IPS-18c (cell line): ENCODE measurements at regions not wholly inside any gene's neighbourhood (a gene's known extent, or its start where the extent isn't known, plus 50 kb on each side); places are given as distances from the start of the nearest gene placed in this dataset.

Experiments
- H3K4me3 ChIP-seq: 2 replicates; pipeline ENCODE4 v1.7.0; 2013; ENCODE audit warnings: low read depth, mild to moderate bottlenecking, low read length, moderate library complexity; ENCODE audit not compliant: insufficient read depth
- H3K9me3 ChIP-seq: one replicate; pipeline ENCODE4 v1.6.1; 2013; ENCODE audit warnings: mild to moderate bottlenecking, low read length, moderate library complexity; ENCODE audit not compliant: control insufficient read depth, insufficient read depth

DNA sequence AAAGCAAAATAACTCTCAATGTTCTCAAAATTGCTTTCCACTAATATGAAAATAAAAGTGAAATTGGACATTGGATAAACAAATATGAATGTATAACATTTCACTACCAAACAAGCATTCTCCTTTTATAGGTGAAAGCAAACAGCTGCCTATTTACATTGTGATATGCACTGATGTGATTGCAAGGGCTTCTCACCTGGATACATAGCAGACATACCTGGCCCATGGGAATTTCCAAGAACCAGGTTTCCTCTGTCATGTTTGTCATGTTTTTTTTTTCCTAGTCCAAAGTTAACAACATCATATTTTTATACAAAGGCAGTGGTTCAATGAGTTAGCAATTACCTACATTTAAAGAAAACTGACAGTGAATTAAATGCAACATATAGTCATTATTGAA, 228.5 kb downstream of the ANKRD50 start:
- Histone ChIP-seq H3K9me3 (no peaks in the 10 kb centered on the region), H3K4me3 (no peak overlapping the region)

- Histone ChIP-seq H3K9me3 (no peaks in the 10 kb centered on the region), H3K4me3 (no peak overlapping the region)
Observed at GRCh38 chr4:124484940-124485339, 227.6 kb downstream of the ANKRD50 start.

DNA sequence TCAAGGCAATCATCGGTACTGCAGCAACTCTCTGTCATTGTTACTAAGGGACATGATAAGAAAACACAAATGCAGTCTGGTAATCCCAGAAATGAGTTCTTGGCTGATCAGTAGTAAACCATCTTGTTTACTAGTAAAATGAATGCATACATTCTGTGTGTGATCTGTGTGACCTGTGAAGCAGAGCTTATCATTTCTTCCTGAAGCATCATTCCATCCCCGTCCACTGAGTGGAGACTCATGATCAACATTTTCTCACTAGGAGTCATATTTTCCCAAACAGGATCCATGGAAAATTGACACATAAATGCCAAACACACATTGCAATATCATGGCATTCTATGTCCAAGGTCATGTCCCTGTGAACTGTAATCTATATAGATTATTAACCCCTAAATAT, 226.1 kb downstream of the ANKRD50 start:
- H3K9me3 ChIP-seq, result no peaks in the 10 kb centered on the region
- no peak overlapping the region for H3K4me3 ChIP-seq

- Histone ChIP-seq H3K4me3 (no peak overlapping the region), H3K9me3 (no peaks in the 10 kb centered on the region)
Observed at GRCh38 chr4:124487651-124488050, 224.9 kb downstream of the ANKRD50 start.

DNA sequence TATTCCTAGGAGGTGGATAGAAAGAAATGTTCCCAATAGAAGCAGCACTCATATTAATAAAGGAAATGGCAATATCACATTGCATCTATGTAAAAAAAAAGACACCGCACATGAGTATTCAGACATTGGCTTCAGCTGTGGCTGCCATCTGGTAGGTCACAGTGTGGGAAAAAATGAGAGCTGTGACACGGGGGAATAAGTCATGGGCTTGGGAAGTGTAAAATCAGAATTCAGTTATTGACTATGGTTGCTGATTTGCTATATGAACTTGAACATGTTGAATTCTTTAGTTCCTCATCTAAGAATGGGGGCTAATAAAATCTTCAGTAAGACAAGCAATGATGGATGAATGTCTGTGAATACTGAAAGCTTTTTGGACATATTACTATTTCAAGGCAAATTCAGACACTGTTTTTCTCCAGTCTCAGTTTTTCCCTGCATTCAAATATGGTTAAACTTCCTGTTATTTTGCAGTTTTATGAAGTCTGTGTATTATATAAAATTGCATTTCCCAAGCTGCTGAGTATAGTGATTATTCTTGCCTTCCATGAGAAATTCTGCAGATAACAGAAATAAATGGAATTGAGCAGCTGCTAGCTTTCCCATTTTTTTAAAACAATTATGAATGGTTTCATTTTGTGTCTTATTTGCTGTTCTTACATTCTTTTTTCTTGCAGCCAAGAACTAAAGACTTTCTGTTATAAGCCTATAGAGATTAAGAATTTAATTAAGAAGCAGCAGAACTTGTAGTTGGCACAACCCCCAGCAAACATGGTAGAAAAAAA, 221.0 kb downstream of the ANKRD50 start:
- Histone ChIP-seq H3K4me3 (no peak overlapping the region), H3K9me3 (no peaks in the 10 kb centered on the region)

DNA sequence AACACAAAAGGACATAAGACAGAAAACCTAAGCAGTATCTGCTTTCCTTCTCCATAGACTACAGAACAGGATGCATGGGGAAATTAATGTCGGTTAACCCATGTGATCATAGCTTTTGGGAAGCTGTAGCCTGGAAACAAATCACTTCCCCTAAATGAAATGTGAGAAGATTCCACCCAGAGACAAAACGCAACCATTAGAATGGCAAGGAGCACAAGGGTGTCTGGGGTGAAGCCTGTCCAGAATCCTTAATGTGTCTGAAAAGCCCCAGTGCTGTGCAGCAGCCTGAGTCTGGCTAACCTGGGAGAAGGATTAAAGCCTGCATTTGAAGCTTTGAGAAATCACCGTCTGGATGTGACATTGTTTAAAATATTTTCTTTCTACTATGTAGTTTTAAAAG, 213.3 kb downstream of the ANKRD50 start:
- H3K4me3 ChIP-seq, result no peak overlapping the region
- no peaks in the 10 kb centered on the region for H3K9me3 ChIP-seq

DNA sequence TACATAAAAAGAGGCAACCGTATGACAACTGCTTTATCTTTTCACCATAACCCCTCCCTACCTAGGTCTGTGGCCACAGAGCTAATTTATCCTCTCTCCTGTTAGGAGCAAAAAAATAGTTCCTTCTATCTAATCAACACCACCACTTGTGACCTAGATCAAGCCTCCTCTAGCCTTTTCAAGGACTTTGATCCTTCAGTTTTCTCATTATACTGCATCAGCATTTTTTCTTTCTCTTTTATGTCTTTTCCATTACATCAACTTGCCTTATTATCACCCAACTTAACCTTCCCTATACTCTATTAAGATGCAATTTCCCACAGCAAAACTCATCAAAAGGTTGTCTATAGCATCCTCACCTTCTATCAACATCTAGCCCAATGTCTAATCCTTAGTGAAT, 211.0 kb downstream of the ANKRD50 start:
- Histone ChIP-seq H3K4me3 (no peak overlapping the region), H3K9me3 (no peaks in the 10 kb centered on the region)

- Histone ChIP-seq H3K4me3 (no peak overlapping the region), H3K9me3 (no peaks in the 10 kb centered on the region)
Observed at GRCh38 chr4:124504431-124504830, 208.1 kb downstream of the ANKRD50 start.

- Histone ChIP-seq H3K4me3 (no peak overlapping the region), H3K9me3 (no peaks in the 10 kb centered on the region)
Observed at GRCh38 chr4:124505211-124505610, 207.3 kb downstream of the ANKRD50 start.

DNA sequence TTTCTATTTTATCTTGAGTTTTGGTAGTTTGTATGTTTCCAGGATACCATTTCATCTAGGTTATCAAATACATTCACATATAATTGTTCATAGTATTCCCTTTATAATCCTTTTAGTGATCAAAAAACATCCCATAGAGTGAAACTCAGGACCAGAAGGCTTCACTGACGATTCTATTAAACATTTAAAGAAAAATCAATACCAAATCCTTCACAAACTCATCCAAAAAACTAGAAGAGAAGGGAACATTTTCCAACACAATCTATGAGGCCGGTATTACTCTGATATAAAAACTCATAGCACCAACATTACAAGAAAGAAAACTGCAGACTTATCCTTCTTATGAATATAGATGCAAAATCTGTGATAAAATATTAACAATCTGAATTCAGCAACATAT, 203.4 kb downstream of the ANKRD50 start:
- Histone ChIP-seq H3K4me3 (no peak overlapping the region), H3K9me3 (no peaks in the 10 kb centered on the region)

DNA sequence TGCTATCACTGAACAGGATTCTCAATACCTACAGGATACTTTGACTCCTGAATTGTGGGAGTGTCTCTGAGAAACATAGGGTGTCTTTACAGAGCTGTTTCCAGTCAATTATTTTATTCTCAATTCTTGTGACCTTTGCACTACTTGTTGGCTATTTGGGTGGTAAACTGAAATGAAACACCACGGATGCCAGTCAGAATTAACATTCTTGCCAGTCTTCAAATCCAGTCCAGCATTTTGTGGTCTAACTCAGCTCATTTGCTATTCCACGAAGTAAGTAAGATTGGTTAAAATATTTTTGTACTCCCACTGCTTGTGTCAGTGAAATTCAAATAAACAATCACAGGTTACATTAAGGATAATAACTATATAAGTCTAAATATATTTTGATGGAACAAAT, 197.9 kb downstream of the ANKRD50 start:
- H3K9me3 ChIP-seq, result no peaks in the 10 kb centered on the region
- H3K4me3 ChIP-seq, result no peak overlapping the region

GRCh38 chr4:124515591-124515990, 196.9 kb downstream of the ANKRD50 start:
- H3K9me3 ChIP-seq, result no peaks in the 10 kb centered on the region

DNA sequence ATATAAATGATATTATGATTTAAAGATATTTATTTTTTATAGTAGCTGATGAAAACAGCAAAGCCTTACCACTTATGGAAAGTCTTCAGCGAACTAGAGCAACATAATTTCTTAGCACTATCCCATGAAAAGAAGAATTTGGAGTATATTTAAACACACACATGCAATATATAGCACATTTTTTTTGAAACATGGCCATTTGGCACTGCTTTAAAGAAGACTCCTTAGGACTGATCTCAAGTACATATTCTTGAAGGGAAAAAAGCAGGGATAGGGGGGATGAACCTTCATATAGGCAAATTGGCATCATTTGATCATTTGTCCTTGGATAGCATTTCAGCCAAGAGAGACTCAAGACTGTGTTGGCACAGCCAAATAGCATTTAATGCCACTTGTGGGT, 193.3 kb downstream of the ANKRD50 start:
- H3K4me3 ChIP-seq, result no peak overlapping the region
- no peaks in the 10 kb centered on the region for H3K9me3 ChIP-seq

More at GRCh38 chr4:124515591-124515990, 196.9 kb downstream of the ANKRD50 start:
- H3K4me3 ChIP-seq, result no peak overlapping the region

GRCh38 chr4:124523816-124524215, 188.7 kb downstream of the ANKRD50 start:
- H3K9me3 ChIP-seq, result no peaks in the 10 kb centered on the region

DNA sequence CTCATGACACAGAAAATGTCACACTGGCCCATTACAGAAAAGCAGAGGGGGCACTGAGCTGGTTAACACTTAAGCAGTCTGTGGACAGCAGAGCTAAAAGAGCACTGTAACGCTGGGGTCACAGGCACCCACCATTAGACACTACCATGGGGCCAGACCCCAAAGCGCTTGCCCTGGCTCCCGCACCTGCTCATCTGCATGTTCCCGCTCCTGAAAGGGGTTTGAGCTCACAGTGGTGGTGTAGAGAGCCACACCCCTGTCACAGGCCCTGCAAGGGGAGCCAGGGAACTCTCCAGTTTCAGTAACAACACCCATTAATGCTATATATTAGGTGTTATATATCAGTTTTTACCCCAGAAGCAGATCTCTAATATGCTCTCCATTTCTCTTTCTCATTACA, 187.0 kb downstream of the ANKRD50 start:
- Histone ChIP-seq H3K4me3 (no peak overlapping the region), H3K9me3 (no peaks in the 10 kb centered on the region)

More at GRCh38 chr4:124523816-124524215, 188.7 kb downstream of the ANKRD50 start:
- no peak overlapping the region for H3K4me3 ChIP-seq

- no peaks in the 10 kb centered on the region for H3K9me3 ChIP-seq
Observed at GRCh38 chr4:124526331-124526730, 186.2 kb downstream of the ANKRD50 start.

DNA sequence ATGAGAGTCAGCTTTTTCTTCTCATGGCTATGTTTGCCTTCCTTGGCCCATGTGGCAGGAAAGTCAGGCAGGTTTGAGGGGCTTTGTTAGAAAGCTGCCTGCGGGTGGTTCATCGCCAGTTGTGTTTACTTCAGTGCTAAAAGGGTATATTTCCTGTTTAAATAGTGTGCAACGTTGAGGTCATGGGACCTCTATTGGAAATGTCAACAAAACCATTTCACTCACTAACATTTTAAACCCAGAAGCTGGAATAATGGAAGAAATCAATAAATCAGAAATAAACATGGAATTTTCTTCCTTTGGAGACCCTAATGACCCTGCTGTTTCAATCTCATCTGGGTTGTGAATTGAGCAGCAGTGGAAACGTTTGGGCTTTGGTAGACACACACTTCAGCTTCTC, 185.8 kb downstream of the ANKRD50 start:
- Histone ChIP-seq H3K4me3 (no peak overlapping the region), H3K9me3 (no peaks in the 10 kb centered on the region)

More at GRCh38 chr4:124526331-124526730, 186.2 kb downstream of the ANKRD50 start:
- H3K4me3 ChIP-seq, result no peak overlapping the region

GRCh38 chr4:124527364-124527763, 185.2 kb downstream of the ANKRD50 start:
- no peak overlapping the region for H3K4me3 ChIP-seq

DNA sequence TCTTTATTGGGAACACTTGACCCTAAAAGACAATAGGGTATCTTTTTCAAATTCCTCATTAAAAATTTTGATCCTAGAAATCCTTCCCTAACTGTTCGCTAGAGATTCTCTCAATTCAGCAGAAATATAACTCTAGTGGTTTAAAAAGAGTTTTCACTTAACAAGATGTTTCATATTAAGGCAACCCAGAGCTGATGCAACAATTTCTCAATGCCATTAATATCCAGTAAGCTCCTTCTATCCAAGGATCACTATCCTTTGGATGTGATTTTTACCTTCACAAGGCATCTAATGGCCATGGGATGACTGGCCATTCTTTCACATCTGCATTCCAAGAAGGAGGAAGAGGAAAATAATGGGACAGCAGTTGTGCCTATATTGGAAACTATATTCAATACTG, 183.4 kb downstream of the ANKRD50 start:
- no peaks in the 10 kb centered on the region for H3K9me3 ChIP-seq
- H3K4me3 ChIP-seq, result no peak overlapping the region

More at GRCh38 chr4:124527364-124527763, 185.2 kb downstream of the ANKRD50 start:
- no peaks in the 10 kb centered on the region for H3K9me3 ChIP-seq
